Duodenal mucosa (tissue), 2 donors: ENCODE measurements at regions not wholly inside any gene's neighbourhood (a gene's known extent, or its start where the extent isn't known, plus 50 kb on each side); places are given as distances from the start of the nearest gene placed in this dataset.
"Not testable (repeated sequence)": the region's sequence is repeated elsewhere in the genome, so short reads cannot be mapped to it uniquely, and the experiment has no call there.

Experiments
- H3K27ac ChIP-seq: one replicate; pipeline ENCODE4 v1.7.0; 2013; ENCODE audit warnings: low read depth, low read length
- H3K27me3 ChIP-seq, 2 donors: one replicate each; pipeline ENCODE4 v1.7.0; 2013; ENCODE audit warnings: low read length in 2 of 2, control low read depth in 1 of 2; ENCODE audit not compliant: insufficient read depth in 2 of 2, control insufficient read depth in 1 of 2
- H3K36me3 ChIP-seq, 2 donors: one replicate each; pipeline ENCODE4 v1.7.0; 2013; ENCODE audit warnings: low read length in 2 of 2, control low read depth in 1 of 2; ENCODE audit not compliant: insufficient read depth in 2 of 2, control insufficient read depth in 1 of 2
- H3K4me1 ChIP-seq, 2 donors: one replicate each; pipeline ENCODE4 v1.7.0; 2013; ENCODE audit warnings: low read length in 2 of 2, control low read depth in 1 of 2; ENCODE audit not compliant: insufficient read depth in 2 of 2, control insufficient read depth in 1 of 2
- H3K4me3 ChIP-seq, 2 donors: one replicate each; pipeline ENCODE4 v1.7.0; 2013; ENCODE audit warnings: low read length in 2 of 2, low read depth in 1 of 2
- H3K9ac ChIP-seq, 2 donors: one replicate each; pipeline ENCODE4 v1.7.0; 2013; ENCODE audit warnings: low read length in 2 of 2, low read depth in 1 of 2
- H3K9me3 ChIP-seq, 2 donors: one replicate each; pipeline ENCODE4 v1.7.0; 2013; ENCODE audit warnings: low read length in 2 of 2, control low read depth in 1 of 2; ENCODE audit not compliant: control insufficient read depth in 1 of 2

DNA sequence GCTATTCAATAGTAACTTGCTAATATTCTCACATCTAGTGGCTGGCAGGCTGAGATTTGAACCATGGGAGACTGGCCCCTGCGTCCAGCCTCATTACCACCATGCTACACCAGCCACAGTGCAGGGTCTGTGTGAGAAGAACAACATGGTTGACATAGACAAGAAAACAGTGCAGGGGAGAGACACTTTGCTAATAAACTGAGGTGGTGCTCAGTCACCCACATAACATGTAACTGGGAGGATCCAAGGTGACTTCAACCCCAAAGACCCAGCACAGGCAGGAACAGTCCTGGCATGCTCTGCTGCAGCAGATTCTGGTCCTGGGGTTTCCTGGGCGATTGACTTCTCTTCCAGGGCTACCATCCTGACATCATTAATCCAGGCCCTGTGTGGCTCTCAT is 143.1 kb downstream of the CSNK2A3 start:
- H3K27me3 ChIP-seq: peaks cover 0 to 7% of the 10 kb centered on the region in 2 donors
- H3K4me1 ChIP-seq: no peaks in the 10 kb centered on the region
- H3K9me3 ChIP-seq: no peaks in the 10 kb centered on the region
- no peak overlapping the region for H3K27ac ChIP-seq
- no peak overlapping the region for H3K9ac ChIP-seq
- no peaks in the 10 kb centered on the region for H3K36me3 ChIP-seq
- H3K4me3 ChIP-seq: no peak overlapping the region

- no peak overlapping the region for H3K9ac ChIP-seq
- H3K27ac ChIP-seq: no peak overlapping the region
- no peaks in the 10 kb centered on the region for H3K36me3 ChIP-seq
- no peaks in the 10 kb centered on the region for H3K9me3 ChIP-seq
- no peak overlapping the region for H3K4me3 ChIP-seq
- H3K27me3 ChIP-seq: peaks cover 0 to 7% of the 10 kb centered on the region in 2 donors
- H3K4me1 ChIP-seq: no peaks in the 10 kb centered on the region
These were observed 144.1 kb downstream of the CSNK2A3 start for GRCh38 chr11:11208994-11209393.

- H3K9me3 ChIP-seq: peaks cover 4 to 9% of the 10 kb centered on the region in 2 donors
- H3K27ac ChIP-seq: no peak overlapping the region
- H3K27me3 ChIP-seq: peaks cover 0 to 7% of the 10 kb centered on the region in 2 donors
- no peak overlapping the region for H3K9ac ChIP-seq
- H3K4me1 ChIP-seq: no peaks in the 10 kb centered on the region
- no peaks in the 10 kb centered on the region for H3K36me3 ChIP-seq
- H3K4me3 ChIP-seq: no peak overlapping the region
These were observed 145.6 kb downstream of the CSNK2A3 start for GRCh38 chr11:11207428-11207827.

- Histone ChIP-seq H3K4me1 (no peaks in the 10 kb centered on the region), H3K27ac (no peak overlapping the region), H3K36me3 (no peaks in the 10 kb centered on the region), H3K9ac (no peak overlapping the region), H3K27me3 (peaks cover 0 to 7% of the 10 kb centered on the region in 2 donors), H3K4me3 (no peak overlapping the region), H3K9me3 (peaks cover 4 to 10% of the 10 kb centered on the region in 2 donors)
These were observed 146.6 kb downstream of the CSNK2A3 start for GRCh38 chr11:11206484-11206883.

GRCh38 chr11:11202885-11203284 is 150.2 kb downstream of the CSNK2A3 start:
- no peak overlapping the region for H3K9ac ChIP-seq
- peaks cover 0 to 3% of the 10 kb centered on the region in 2 donors for H3K27me3 ChIP-seq
- H3K27ac ChIP-seq: no peak overlapping the region
- H3K4me1 ChIP-seq: no peaks in the 10 kb centered on the region
- H3K36me3 ChIP-seq: no peaks in the 10 kb centered on the region
- H3K4me3 ChIP-seq: no peak overlapping the region
- H3K9me3 ChIP-seq: peaks cover 4 to 10% of the 10 kb centered on the region in 2 donors

DNA sequence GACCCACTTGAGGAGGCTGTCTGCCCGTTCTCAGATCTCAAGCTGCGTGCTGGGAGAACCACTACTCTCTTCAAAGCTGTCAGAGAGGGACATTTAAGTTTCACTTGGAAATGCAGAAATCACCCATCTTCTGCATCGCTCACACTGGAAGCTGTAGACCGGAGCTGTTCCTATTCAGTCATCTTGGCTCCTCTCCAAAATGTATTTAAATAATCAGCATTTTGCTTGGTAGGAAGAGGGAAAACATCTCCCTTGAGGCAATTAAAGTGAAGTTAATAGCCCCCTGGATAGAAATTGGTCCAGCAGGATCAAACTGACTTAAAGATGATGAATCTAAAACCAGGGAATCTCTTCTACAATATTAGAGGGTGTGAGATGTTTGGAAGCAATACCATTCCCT is 151.7 kb downstream of the CSNK2A3 start:
- H3K9ac ChIP-seq, H3K27ac ChIP-seq, H3K36me3 ChIP-seq, H3K9me3 ChIP-seq, H3K4me1 ChIP-seq, H3K27me3 ChIP-seq, H3K4me3 ChIP-seq: not testable (repeated sequence)

DNA sequence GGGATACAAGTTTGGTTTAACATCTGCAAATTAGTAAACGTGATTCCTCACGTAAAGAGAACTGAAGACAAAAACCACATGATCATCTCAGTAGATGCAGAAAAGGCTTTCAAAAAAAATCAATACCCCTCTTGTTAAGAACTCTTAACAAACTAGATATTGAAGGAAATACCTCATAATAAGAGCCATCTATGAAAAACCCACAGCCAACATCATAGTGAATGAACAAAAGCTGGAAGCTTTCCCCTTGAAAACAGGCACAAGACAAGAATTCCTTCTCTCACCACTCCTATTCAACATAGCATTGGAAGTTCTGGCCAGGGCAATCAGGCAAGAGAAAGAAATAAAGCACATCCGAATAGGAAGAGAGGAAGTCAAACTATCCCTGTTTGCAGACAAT is 160.5 kb downstream of the CSNK2A3 start:
- Histone ChIP-seq H3K36me3 (no peaks in the 10 kb centered on the region), H3K9ac (no peak overlapping the region), H3K27me3 (no peaks in the 10 kb centered on the region), H3K27ac (no peak overlapping the region), H3K9me3 (peaks cover 0 to 2% of the 10 kb centered on the region in 2 donors), H3K4me3 (no peak overlapping the region), H3K4me1 (no peaks in the 10 kb centered on the region)

- no peaks in the 10 kb centered on the region for H3K4me1 ChIP-seq
- H3K9ac ChIP-seq: no peak overlapping the region
- no peak overlapping the region for H3K27ac ChIP-seq
- H3K27me3 ChIP-seq: no peaks in the 10 kb centered on the region
- no peak overlapping the region for H3K4me3 ChIP-seq
- peaks cover 0 to 2% of the 10 kb centered on the region in 2 donors for H3K9me3 ChIP-seq
- H3K36me3 ChIP-seq: no peaks in the 10 kb centered on the region
These were observed 163.5 kb downstream of the CSNK2A3 start for GRCh38 chr11:11189506-11189905.

- peaks cover 0 to 2% of the 10 kb centered on the region in 2 donors for H3K9me3 ChIP-seq
- no peaks in the 10 kb centered on the region for H3K4me1 ChIP-seq
- H3K9ac ChIP-seq: no peak overlapping the region
- H3K27me3 ChIP-seq: no peaks in the 10 kb centered on the region
- no peak overlapping the region for H3K27ac ChIP-seq
- H3K4me3 ChIP-seq: no peak overlapping the region
- H3K36me3 ChIP-seq: no peaks in the 10 kb centered on the region
These were observed 166.8 kb downstream of the CSNK2A3 start for GRCh38 chr11:11186249-11186648.

DNA sequence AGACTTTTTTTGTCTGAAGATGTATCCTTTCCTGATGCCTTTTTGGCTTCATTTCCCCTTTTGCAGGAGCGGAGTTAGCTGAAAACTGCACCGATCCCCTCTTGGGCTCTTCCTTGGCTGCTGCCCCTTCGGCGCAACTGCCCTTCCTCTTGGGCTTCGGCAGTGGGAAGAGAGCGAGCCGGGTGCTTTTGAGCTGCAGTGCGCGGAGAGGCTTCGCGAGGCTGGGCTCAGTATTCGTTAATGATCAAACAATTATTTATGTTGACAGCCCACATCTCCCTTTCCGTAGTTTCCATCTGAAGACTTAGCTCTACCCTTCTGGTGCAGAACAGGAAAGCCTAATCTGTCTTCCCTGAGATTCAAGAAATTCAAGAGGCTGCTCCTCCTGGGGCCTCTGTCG is 170.8 kb downstream of the CSNK2A3 start:
- Histone ChIP-seq H3K9me3 (no peaks in the 10 kb centered on the region), H3K27ac (no peak overlapping the region), H3K36me3 (no peaks in the 10 kb centered on the region), H3K9ac (no peak overlapping the region), H3K27me3 (no peaks in the 10 kb centered on the region), H3K4me1 (peaks cover 0 to 4% of the 10 kb centered on the region in 2 donors), H3K4me3 (no peak overlapping the region)
